Choroid plexus epithelial cell (primary cell): ENCODE measurements at regions not wholly inside any gene's neighbourhood (a gene's known extent, or its start where the extent isn't known, plus 50 kb on each side); places are given as distances from the start of the nearest gene placed in this dataset.

Source experiments
- DNase-seq: peaks from one replicate; pipeline ENCODE4 v3.0.0-alpha.2; 2010; ENCODE audit warnings: low read depth
- H3K4me3 ChIP-seq: 2 replicates; pipeline ENCODE4 v1.5.1; 2011; ENCODE audit warnings: low read depth, mild to moderate bottlenecking, control low read depth, low read length, moderate library complexity
- CTCF ChIP-seq: conservative IDR thresholded peaks from 2 replicates; pipeline ENCODE4 v1.5.1; 2011; ENCODE audit warnings: low read depth, mild to moderate bottlenecking, control low read depth, inconsistent platforms, low read length, moderate library complexity

DNA sequence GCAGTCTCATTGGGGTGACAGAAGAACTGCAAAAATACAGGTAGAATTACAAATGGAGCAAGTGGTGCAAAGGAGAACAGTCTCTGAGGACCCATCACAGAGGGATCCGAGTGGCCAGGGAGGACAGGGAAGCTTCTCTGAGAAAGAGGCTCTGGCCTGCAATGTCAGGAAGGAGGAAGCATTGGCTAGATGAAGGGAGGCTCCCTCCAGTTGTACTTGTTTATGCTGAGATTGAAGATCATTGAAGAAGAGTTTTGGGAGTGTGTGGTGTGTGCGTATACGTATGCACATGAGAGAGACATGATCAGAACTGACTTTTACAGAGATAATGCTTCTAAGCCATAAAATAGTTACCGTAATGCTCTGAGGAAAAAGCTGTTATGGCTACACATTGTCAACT, 274.7 kb upstream of the FZD8 start:
- no peak overlapping the region for H3K4me3 ChIP-seq
- DNase-seq, result peak; percentile 66
- TF ChIP-seq CTCF, result peak; percentile 56

DNA sequence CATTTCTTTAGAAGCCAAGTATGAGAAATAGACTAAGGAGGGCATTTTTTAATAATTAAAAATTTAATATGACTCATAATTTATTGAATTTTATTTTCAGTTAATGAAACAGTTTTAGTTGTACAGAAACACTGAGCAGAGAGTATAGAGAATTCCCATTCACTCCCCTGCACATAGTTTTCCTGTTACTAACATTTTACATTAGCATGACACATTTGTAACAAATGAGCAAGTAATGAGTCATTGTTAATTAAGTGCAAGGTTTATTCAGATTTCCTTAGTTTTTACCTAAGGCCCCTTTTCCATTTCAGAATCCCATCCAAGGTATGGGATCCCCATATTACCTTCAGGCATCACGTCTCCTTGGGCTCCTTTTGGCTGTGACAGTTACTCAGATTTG, 271.5 kb upstream of the FZD8 start:
- TF ChIP-seq CTCF, result no peak

GRCh38 chr10:35912615-35913569, 270.8 kb upstream of the FZD8 start:
- DNase-seq, result peak; percentile 65
- no peak overlapping the region for H3K4me3 ChIP-seq
- no peak for TF ChIP-seq CTCF

More for the DNA sequence above, 271.5 kb upstream of the FZD8 start:
- DNase-seq, result no peak
- H3K4me3 ChIP-seq, result no peak overlapping the region

DNA sequence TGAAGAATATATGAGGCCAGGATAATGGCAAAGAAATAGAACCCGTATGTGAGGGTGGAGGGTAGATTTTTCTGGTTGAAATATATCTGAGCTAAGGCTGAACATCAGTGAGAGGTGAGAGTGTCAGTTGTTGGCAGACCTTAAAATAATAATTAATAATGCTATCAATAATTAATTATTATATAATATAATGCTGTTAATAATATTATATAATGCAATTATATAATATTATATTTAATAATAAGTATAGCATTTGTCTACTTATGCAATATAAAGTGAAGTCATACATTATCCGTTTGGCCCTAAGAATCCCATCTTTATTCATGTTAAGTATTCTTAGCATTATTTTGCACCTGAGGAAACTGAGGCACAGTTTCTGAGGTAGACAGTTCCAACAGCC, 269.9 kb upstream of the FZD8 start:
- DNase-seq, result no peak
- no peak for TF ChIP-seq CTCF
- no peak overlapping the region for H3K4me3 ChIP-seq

- no peak overlapping the region for H3K4me3 ChIP-seq
- DNase-seq, result no peak
- TF ChIP-seq CTCF, result no peak
These were observed 269.1 kb upstream of the FZD8 start for GRCh38 chr10:35911233-35911632.

GRCh38 chr10:35910234-35910633, 268.1 kb upstream of the FZD8 start:
- TF ChIP-seq CTCF, result no peak
- peak; percentile 76 for DNase-seq
- H3K4me3 ChIP-seq, result no peak overlapping the region

DNA sequence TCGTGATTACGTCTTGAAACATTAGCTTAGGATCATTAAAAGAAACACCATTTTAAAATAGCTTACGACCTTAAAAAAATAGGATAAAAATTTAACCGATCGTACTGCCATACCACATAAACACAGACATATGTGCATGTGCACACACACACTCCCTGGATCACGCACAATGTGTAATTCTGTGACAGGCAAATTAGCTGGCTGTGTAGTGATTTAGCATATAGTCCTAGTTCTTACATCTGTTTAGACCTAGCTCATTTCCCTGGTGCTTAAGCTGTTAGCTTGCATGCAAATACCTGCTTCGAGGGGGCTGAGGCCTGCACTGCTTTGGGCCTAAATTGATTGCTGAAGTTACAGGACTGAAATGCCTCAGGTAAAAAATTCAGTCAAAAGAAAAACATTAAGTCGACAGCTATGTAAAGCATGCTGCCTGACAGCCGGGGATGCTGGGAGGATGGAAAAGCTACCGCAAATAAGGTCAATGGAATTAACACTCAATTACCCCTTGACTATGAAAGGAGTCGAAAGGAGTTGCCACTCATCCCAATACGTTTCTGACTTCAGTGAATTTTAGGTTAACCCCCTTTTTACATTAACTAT, 267.1 kb upstream of the FZD8 start:
- DNase-seq, result no peak
- TF ChIP-seq CTCF, result no peak
- no peak overlapping the region for H3K4me3 ChIP-seq
